Endothelial cell of umbilical vein (primary cell): ENCODE measurements at regions not wholly inside any gene's neighbourhood (a gene's known extent, or its start where the extent isn't known, plus 50 kb on each side); places are given as distances from the start of the nearest gene placed in this dataset.

Source experiments
- BruUV-seq: library from RNA; stranded (reverse); fragments of 400-500 nt; replicated peaks from 2 replicates; lab custom pipeline; 2021; lab: Mats Ljungman, UMichigan
- CTCF ChIA-PET: fragments of 300-600, 350-600 bp; sonication (Branson Sonifier 250); formaldehyde crosslinking; loops from one replicate; lab custom pipeline; 2021; ENCODE audit warnings: antibody characterized with exemption, inconsistent platforms; lab: Charles Lee
- POLR2A ChIA-PET: fragments of 300-600, 350-600 bp; sonication (Branson Sonifier 250); formaldehyde crosslinking; loops from one replicate; lab custom pipeline; 2021; ENCODE audit warnings: antibody characterized with exemption, inconsistent platforms; lab: Charles Lee
- DNase-seq: peaks from one replicate; pipeline ENCODE4 v3.0.0-alpha.2; 2011; ENCODE audit warnings: low read depth, low spot score
- FAIRE-seq: peaks from 2 replicates; lab custom pipeline; 2011; peaks lifted over from hg19 to GRCh38; lab: Jason Lieb, UNC
- H2AFZ ChIP-seq: 2 replicates; pipeline ENCODE4 v1.6.0; 2012; ENCODE audit warnings: low read depth, low read length, control low read depth, inconsistent platforms
- H3K27ac ChIP-seq: 2 replicates; pipeline ENCODE4 v1.5.1; 2011; ENCODE audit warnings: low read depth, mild to moderate bottlenecking, control low read depth, low read length, moderate library complexity; ENCODE audit not compliant: insufficient read depth
- H3K27me3 ChIP-seq, 2 experiments: 2 replicates each; pipeline versions ENCODE4 v1.6.0 to v1.6.1; 2011; ENCODE audit warnings: low read length in 2 of 2, mixed read lengths in 1 of 2; ENCODE audit not compliant: control insufficient read depth in 2 of 2, insufficient read depth in 2 of 2
- H3K36me3 ChIP-seq, 2 experiments: 2 replicates in 1 of 2; 3 replicates in 1 of 2; pipeline ENCODE4 v1.5.1; 2011; ENCODE audit warnings: low read length in 2 of 2, mild to moderate bottlenecking in 1 of 2, moderate library complexity in 1 of 2; ENCODE audit not compliant: control insufficient read depth in 2 of 2, insufficient read depth in 2 of 2; ENCODE audit errors: extremely low read depth in 1 of 2
- H3K4me1 ChIP-seq: 3 replicates; pipeline ENCODE4 v1.5.1; 2011; ENCODE audit warnings: mild to moderate bottlenecking, low read length; ENCODE audit not compliant: control insufficient read depth, insufficient read depth; ENCODE audit errors: extremely low read depth
- H3K4me2 ChIP-seq: 2 replicates; pipeline ENCODE4 v1.6.1; 2011; ENCODE audit warnings: low read length, control low read depth, mixed read lengths; ENCODE audit not compliant: insufficient read depth
- H3K4me3 ChIP-seq, 3 experiments: fragments of 200-600 bp in 1 of 3; sonication (generic), shearing (Covaris generic) in 1 of 3; replicated peaks in 1 of 3; 2 replicates each; pipeline ENCODE4 v1.5.1; 2011 to 2016; ENCODE audit warnings: control low read depth in 3 of 3, low read length in 3 of 3, mild to moderate bottlenecking in 2 of 3, inconsistent platforms in 1 of 3, low read depth in 1 of 3, moderate library complexity in 1 of 3; ENCODE audit not compliant: insufficient read depth in 1 of 3
- H3K79me2 ChIP-seq: 2 replicates; pipeline ENCODE4 v1.6.0; 2012; ENCODE audit warnings: low read length, inconsistent platforms; ENCODE audit not compliant: control insufficient read depth, insufficient read depth
- H3K9ac ChIP-seq: replicated peaks from 2 replicates; pipeline ENCODE3; 2011; ENCODE audit warnings: low read length, control low read depth; ENCODE audit not compliant: insufficient read depth; ENCODE audit errors: extremely low read depth
- H3K9me1 ChIP-seq: replicated peaks from 3 replicates; pipeline ENCODE4 v1.6.0; 2011; ENCODE audit warnings: mild to moderate bottlenecking, low read length; ENCODE audit not compliant: control insufficient read depth, insufficient read depth; ENCODE audit errors: extremely low read depth
- H3K9me3 ChIP-seq: replicated peaks from 2 replicates; pipeline ENCODE4 v1.5.1; 2012; ENCODE audit warnings: low read length, inconsistent platforms; ENCODE audit not compliant: control insufficient read depth, insufficient read depth
- H4K20me1 ChIP-seq: replicated peaks from 2 replicates; pipeline ENCODE3; 2011; ENCODE audit warnings: mild to moderate bottlenecking, low read length; ENCODE audit not compliant: control insufficient read depth, insufficient read depth; ENCODE audit errors: extremely low read depth
- EZH2 ChIP-seq: IDR thresholded peaks from 2 replicates; pipeline ENCODE4 v1.6.1; 2012; ENCODE audit warnings: borderline replicate concordance, low read depth, mild to moderate bottlenecking, moderate library complexity, low read length, inconsistent platforms; ENCODE audit not compliant: severe bottlenecking
- FOS ChIP-seq: IDR thresholded peaks from 2 replicates; pipeline ENCODE4 v1.6.1; 2011; ENCODE audit warnings: mild to moderate bottlenecking, low read length, moderate library complexity, borderline replicate concordance; ENCODE audit not compliant: insufficient read depth
- GATA2 ChIP-seq: IDR thresholded peaks from 2 replicates; pipeline ENCODE4 v1.7.0; 2011; ENCODE audit warnings: low read depth, mild to moderate bottlenecking, moderate library complexity, mixed read lengths, low read length; ENCODE audit not compliant: insufficient read length, insufficient read depth
- JUN ChIP-seq: IDR thresholded peaks from 2 replicates; pipeline ENCODE4 v1.6.1; 2011; ENCODE audit warnings: borderline replicate concordance, low read depth; ENCODE audit not compliant: insufficient read length, insufficient read depth
- MYC ChIP-seq: IDR thresholded peaks from one replicate; pipeline ENCODE4 v1.6.1; 2011; ENCODE audit warnings: mild to moderate bottlenecking, low read depth, low read length
- POLR2A ChIP-seq: IDR thresholded peaks from 2 replicates; pipeline ENCODE4 v1.6.1; 2012; ENCODE audit warnings: low read depth, mild to moderate bottlenecking, control low read depth, low read length
- POLR2AphosphoS5 ChIP-seq: IDR thresholded peaks from 2 replicates; pipeline ENCODE4 v1.6.1; 2012; ENCODE audit warnings: low read depth, mild to moderate bottlenecking, control low read depth, low read length, moderate library complexity; ENCODE audit not compliant: insufficient read depth
- dilution Hi-C: fragments of 300-500 bp; cut with MboI; formaldehyde crosslinking; loops from one replicate; pipeline ENCODE4 v1.15.0; 2019; ENCODE audit warnings: low sequenced_read_pairs; ENCODE audit not compliant: extremely low pct_ligation_motif_present
- intact Hi-C: fragments of 100-400 bp; cut with micrococcal nuclease; formaldehyde crosslinking; loops from one replicate; pipeline ENCODE4 v1.10.0; 2022
- TF ChIP-seq, protein P1 (sequence below): IDR thresholded peaks from 2 replicates; pipeline ENCODE4 v1.6.1; 2011; ENCODE audit not compliant: insufficient read depth, insufficient read length
- TF ChIP-seq, protein P2 (sequence below), 2 donors: IDR thresholded peaks; 1 replicate in 1 of 2; 2 replicates in 1 of 2; pipeline ENCODE4 v1.5.1; 2011; ENCODE audit warnings: low read length in 2 of 2, mild to moderate bottlenecking in 2 of 2, moderate library complexity in 2 of 2, control low read depth in 1 of 2, inconsistent platforms in 1 of 2, low read depth in 1 of 2; ENCODE audit not compliant: insufficient read depth in 1 of 2; ENCODE audit errors: extremely low read depth in 1 of 2

DNA sequence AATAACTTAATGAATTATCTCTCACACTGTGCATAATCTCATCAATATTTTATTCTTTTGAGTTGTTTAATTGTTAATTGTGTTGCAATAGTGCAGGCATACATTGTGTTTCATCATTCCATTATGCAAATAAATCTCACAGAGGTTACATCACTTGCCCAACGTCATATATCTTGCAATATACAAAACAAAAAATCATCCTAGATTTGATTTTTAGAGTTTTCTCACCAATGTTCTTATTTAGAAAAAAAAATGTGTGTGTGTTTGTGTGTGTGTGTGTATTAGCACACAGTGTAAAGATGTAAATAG is 662.5 kb upstream of the GBE1 start:
- intact Hi-C loops, result no loop called here
- no peaks in the 10 kb centered on the region for H3K36me3 ChIP-seq
- ChIA-PET CTCF (no interaction called here), POLR2A (no interaction called here)
- TF ChIP-seq, protein P1, sequence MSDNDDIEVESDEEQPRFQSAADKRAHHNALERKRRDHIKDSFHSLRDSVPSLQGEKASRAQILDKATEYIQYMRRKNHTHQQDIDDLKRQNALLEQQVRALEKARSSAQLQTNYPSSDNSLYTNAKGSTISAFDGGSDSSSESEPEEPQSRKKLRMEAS, result no peak
- no peak for TF ChIP-seq GATA2
- TF ChIP-seq FOS, result no peak
- no peak for TF ChIP-seq EZH2
- TF ChIP-seq JUN, result no peak
- no peak for TF ChIP-seq POLR2A
- TF ChIP-seq, protein P2, sequence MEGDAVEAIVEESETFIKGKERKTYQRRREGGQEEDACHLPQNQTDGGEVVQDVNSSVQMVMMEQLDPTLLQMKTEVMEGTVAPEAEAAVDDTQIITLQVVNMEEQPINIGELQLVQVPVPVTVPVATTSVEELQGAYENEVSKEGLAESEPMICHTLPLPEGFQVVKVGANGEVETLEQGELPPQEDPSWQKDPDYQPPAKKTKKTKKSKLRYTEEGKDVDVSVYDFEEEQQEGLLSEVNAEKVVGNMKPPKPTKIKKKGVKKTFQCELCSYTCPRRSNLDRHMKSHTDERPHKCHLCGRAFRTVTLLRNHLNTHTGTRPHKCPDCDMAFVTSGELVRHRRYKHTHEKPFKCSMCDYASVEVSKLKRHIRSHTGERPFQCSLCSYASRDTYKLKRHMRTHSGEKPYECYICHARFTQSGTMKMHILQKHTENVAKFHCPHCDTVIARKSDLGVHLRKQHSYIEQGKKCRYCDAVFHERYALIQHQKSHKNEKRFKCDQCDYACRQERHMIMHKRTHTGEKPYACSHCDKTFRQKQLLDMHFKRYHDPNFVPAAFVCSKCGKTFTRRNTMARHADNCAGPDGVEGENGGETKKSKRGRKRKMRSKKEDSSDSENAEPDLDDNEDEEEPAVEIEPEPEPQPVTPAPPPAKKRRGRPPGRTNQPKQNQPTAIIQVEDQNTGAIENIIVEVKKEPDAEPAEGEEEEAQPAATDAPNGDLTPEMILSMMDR (IDR thresholded peaks at IDR 0.05; ENCODE audit: extremely low read depth in 1 of 2, insufficient read depth in 1 of 2, low read depth in 1 of 2, low read length in 2 of 2), result no peak
- TF ChIP-seq POLR2AphosphoS5, result no peak
- no peak for TF ChIP-seq MYC
- no peak overlapping the region for H3K27ac ChIP-seq
- H3K27me3 ChIP-seq, result no peaks in the 10 kb centered on the region
- FAIRE-seq (no peak), DNase-seq (no peak)
- H4K20me1 ChIP-seq, result no peaks in the 10 kb centered on the region
- dilution Hi-C loops, result no loop called here
- no peak overlapping the region for H3K4me2 ChIP-seq
- no TSS peak for BruUV-seq
- no peaks in the 10 kb centered on the region for H3K4me1 ChIP-seq
- no peaks in the 10 kb centered on the region for H3K9me1 ChIP-seq
- no peaks in the 10 kb centered on the region for H3K9me3 ChIP-seq
- no peak overlapping the region for H2AFZ ChIP-seq
- no peak overlapping the region for H3K4me3 ChIP-seq
- no peaks in the 10 kb centered on the region for H3K79me2 ChIP-seq
- no peak overlapping the region for H3K9ac ChIP-seq
